ENCODE measurements at regions not wholly inside any gene's neighbourhood (a gene's known extent, or its start where the extent isn't known, plus 50 kb on each side); places are given as distances from the start of the nearest gene placed in this dataset.

DNA sequence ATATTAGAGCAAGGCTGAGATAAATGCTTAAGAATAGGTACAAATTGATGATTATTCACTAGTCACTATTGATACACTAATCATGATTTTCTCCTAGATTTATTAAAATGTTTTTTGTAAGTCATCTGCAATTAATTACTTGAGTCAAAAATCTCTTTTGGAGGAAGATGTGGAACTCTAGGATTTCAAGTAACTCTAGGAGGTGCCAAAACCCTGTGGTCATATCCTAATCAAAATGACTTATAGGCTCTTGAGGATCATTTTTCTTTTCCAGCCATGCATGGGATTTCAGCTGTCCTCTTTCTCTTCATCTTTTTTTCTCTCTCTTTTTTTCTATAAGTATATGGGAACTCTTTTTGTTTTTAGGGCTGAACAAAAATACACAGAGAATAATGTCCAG is 141.8 kb upstream of the CD180 start:
- TF ChIP-seq CTCF (IDR thresholded peaks at IDR 0.05; ENCODE audit: poor library complexity) = no peak
- TF ChIP-seq EZH2 (IDR thresholded peaks at IDR 0.05; ENCODE audit: borderline replicate concordance) = no peak

All from hepatocyte (in vitro differentiated cells).